Activated B cell treated with CpG ODN at 0.5 μM for 24 hours (primary cell): ENCODE measurements at regions not wholly inside any gene's neighbourhood (a gene's known extent, or its start where the extent isn't known, plus 50 kb on each side); places are given as distances from the start of the nearest gene placed in this dataset.
"Not testable (repeated sequence)": the region's sequence is repeated elsewhere in the genome, so short reads cannot be mapped to it uniquely, and the experiment has no call there.

Experiments used
- ATAC-seq: fragments of 200-7000 bp; cut with Tn5 transposase; one replicate; pipeline ENCODE4 v1.10.0; 2021; ENCODE audit warnings: low read depth, mild to moderate bottlenecking, moderate library complexity
- CTCF ChIA-PET: fragments of 350-600 bp; sonication (Branson Sonifier 250); formaldehyde crosslinking; loops from one replicate; lab custom pipeline; 2021; ENCODE audit warnings: antibody characterized with exemption; lab: Charles Lee
- POLR2A ChIA-PET: fragments of 350-600 bp; sonication (Branson Sonifier 250); formaldehyde crosslinking; loops from one replicate; lab custom pipeline; 2021; ENCODE audit warnings: antibody characterized with exemption; lab: Charles Lee
- DNase-seq: peaks from one replicate; pipeline ENCODE4 v3.0.0; 2022
- H3K27ac Mint-ChIP-seq: one replicate; pipeline ENCODE4 v1.8.0; 2020; ENCODE audit warnings: mixed read lengths
- H3K27me3 Mint-ChIP-seq: one replicate; pipeline ENCODE4 v1.8.0; 2021; ENCODE audit warnings: mixed read lengths
- H3K36me3 Mint-ChIP-seq: one replicate; pipeline ENCODE4 v1.8.0; 2021; ENCODE audit warnings: low read depth, mixed read lengths
- H3K4me1 Mint-ChIP-seq: one replicate; pipeline ENCODE4 v1.8.0; 2021; ENCODE audit warnings: mixed read lengths
- H3K4me3 Mint-ChIP-seq: one replicate; pipeline ENCODE4 v1.8.0; 2020; ENCODE audit warnings: mild to moderate bottlenecking, mixed read lengths
- H3K9me3 Mint-ChIP-seq: one replicate; pipeline ENCODE4 v1.8.0; 2020; ENCODE audit warnings: mixed read lengths
- intact Hi-C: fragments of 100-400 bp; cut with micrococcal nuclease; formaldehyde crosslinking; loops from one replicate; pipeline ENCODE4 v1.15.1; 2024
- TF ChIP-seq, protein P1 (sequence below): fragments of 200-600 bp; IDR thresholded peaks from one replicate; pipeline ENCODE4 v1.8.0; 2022; ENCODE audit warnings: antibody characterized with exemption, mild to moderate bottlenecking

DNA sequence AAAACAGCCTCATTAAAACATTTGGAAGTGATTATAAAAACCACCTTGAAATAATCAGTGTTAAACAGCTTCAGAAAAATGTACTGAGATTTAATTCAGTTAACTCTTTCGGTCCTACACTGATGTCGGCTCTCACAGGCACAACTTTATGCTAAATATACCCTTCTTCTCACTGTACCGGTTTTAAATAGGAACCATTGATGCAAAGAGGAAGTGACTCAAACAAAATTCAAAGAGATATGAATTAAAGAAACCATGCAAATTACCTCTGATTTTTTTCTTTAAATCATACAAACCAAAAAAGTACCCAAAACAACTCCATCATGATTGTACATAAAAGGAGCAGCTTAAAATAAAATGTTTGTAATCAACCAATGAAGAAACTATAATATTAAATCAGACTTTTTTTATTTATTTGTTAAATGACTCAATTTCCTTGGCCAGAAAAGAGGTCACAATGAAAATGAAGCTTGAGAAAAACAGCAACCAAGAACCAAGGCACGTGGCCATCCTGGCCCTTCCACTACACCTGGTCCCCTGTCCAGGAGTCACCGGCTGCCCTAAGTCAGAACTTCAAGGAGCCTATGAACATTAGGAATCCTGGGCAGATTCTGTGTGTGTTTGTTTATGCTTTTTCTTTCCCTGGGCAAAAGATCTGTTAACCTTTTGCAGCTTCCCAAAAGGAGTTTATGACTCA is 73.0 kb upstream of the CABCOCO1 start:
- TF ChIP-seq, protein P1, sequence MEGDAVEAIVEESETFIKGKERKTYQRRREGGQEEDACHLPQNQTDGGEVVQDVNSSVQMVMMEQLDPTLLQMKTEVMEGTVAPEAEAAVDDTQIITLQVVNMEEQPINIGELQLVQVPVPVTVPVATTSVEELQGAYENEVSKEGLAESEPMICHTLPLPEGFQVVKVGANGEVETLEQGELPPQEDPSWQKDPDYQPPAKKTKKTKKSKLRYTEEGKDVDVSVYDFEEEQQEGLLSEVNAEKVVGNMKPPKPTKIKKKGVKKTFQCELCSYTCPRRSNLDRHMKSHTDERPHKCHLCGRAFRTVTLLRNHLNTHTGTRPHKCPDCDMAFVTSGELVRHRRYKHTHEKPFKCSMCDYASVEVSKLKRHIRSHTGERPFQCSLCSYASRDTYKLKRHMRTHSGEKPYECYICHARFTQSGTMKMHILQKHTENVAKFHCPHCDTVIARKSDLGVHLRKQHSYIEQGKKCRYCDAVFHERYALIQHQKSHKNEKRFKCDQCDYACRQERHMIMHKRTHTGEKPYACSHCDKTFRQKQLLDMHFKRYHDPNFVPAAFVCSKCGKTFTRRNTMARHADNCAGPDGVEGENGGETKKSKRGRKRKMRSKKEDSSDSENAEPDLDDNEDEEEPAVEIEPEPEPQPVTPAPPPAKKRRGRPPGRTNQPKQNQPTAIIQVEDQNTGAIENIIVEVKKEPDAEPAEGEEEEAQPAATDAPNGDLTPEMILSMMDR: no peak
- intact Hi-C loops: loop anchor here (5.0 kb wide), 1 partner anchor 772 kb away; no protein-coding TSS in a partner anchor
- H3K27ac Mint-ChIP-seq: no peak overlapping the region
- no peaks in the 10 kb centered on the region for H3K9me3 Mint-ChIP-seq
- no peak for ATAC-seq
- CTCF ChIA-PET: no interaction called here
- peaks cover under 1% of the 10 kb centered on the region for H3K27me3 Mint-ChIP-seq
- H3K36me3 Mint-ChIP-seq: no peaks in the 10 kb centered on the region
- no peak overlapping the region for H3K4me3 Mint-ChIP-seq
- peaks cover 8% of the 10 kb centered on the region for H3K4me1 Mint-ChIP-seq
- no peak for DNase-seq
- POLR2A ChIA-PET: no interaction called here

DNA sequence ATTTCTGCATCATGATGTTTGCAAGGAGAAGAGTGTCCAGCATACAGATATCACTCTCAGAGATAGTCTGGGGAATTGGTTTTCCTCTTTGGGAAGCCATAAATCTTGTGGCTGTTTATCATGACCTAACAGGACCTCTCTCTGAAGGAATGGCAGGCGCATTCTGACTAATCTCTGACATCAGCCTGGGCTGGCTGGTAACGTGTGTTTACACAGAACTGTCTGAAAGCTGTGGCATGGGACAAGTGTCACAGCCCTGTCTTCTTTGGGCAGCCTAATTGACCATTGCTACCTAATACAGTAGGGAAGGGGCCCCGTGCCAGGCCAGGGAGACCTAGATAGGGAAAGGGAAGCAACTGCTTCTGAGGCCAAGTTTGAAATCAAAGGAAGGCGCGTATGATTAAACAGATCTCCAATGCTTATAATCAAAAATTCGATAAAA is 73.9 kb upstream of the CABCOCO1 start:
- TF ChIP-seq, protein P1: no peak
- Mint-ChIP-seq H3K27me3 (no peaks in the 10 kb centered on the region), H3K4me1 (peaks cover 8% of the 10 kb centered on the region), H3K4me3 (no peak overlapping the region), H3K36me3 (no peaks in the 10 kb centered on the region), H3K27ac (no peak overlapping the region), H3K9me3 (no peaks in the 10 kb centered on the region)
- DNase-seq (no peak), ATAC-seq (no peak)
- POLR2A ChIA-PET: no interaction called here
- intact Hi-C loops: no loop called here
- CTCF ChIA-PET: no interaction called here

DNA sequence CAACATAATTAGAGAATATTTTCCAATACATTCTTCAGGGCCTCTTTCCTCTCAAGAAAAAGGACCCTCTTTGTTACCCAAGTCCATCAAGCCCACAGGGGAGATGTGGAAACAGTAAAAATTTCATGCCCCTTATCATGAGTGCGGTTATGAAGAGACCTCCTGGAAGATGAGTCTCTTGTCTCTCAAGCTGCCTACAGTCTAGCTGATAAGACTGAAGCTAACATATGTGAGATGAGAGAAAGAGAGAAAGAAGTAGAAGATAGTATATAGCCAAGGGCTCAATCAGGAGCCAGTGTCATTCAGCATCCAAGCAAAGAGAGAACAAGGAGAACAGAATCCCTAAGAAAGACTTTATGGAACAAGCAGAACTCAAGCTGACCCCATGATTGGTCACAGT is 75.9 kb upstream of the CABCOCO1 start:
- intact Hi-C loops: no loop called here
- ATAC-seq: no peak
- Mint-ChIP-seq H3K9me3 (no peaks in the 10 kb centered on the region), H3K36me3 (no peaks in the 10 kb centered on the region), H3K27ac (no peak overlapping the region), H3K4me1 (peaks cover 8% of the 10 kb centered on the region), H3K27me3 (peaks cover 2% of the 10 kb centered on the region), H3K4me3 (no peak overlapping the region)
- ChIA-PET POLR2A (no interaction called here), CTCF (no interaction called here)
- TF ChIP-seq, protein P1: no peak
- DNase-seq: no peak

DNA sequence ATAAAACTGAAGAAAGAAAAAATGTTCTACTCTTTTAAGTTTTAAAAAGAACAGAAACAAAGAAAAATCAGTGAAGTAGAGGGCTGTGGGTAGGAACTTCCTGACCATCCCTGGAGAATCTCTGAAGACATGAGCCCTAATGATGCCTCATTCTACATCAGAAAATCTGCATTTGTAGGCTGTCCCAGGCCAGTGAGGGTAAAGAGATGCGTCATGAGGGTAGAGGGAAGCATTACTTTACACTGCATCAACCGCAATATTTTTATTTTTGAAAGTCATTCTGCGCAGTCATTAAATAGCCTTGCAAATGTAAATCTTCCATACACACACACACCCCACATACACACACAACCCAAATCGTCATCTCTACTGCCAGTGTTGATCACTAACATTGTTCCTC is 82.1 kb upstream of the CABCOCO1 start:
- H3K27ac Mint-ChIP-seq: no peak overlapping the region
- intact Hi-C loops: no loop called here
- CTCF ChIA-PET: no interaction called here
- no peaks in the 10 kb centered on the region for H3K4me1 Mint-ChIP-seq
- TF ChIP-seq, protein P1: no peak
- DNase-seq (no peak), ATAC-seq (no peak)
- H3K36me3 Mint-ChIP-seq: no peaks in the 10 kb centered on the region
- POLR2A ChIA-PET: no interaction called here
- peaks cover 4% of the 10 kb centered on the region for H3K27me3 Mint-ChIP-seq
- no peak overlapping the region for H3K4me3 Mint-ChIP-seq
- H3K9me3 Mint-ChIP-seq: no peaks in the 10 kb centered on the region

DNA sequence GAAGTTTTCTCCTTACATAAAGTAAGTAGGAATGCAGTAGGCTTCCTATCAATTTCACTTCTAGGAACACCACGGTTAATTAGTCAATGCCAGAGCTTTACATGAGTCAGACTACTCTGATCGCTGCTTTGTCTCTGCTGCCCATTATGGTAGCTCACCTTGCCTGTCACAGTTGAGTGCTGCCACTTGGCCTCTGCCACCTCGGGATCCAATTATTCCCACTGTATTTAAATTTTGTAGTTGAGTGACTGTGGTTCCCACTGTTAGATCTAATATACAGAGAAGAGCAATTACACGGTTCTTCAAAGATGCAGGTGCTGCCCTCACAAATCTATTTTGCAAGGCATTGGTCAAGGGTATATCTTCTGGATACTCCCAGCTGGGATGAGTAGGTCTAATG is 92.5 kb upstream of the CABCOCO1 start:
- H3K4me3 Mint-ChIP-seq, DNase-seq, H3K4me1 Mint-ChIP-seq, POLR2A ChIA-PET, H3K36me3 Mint-ChIP-seq, H3K9me3 Mint-ChIP-seq, intact Hi-C loops, CTCF ChIA-PET, ATAC-seq, H3K27ac Mint-ChIP-seq, H3K27me3 Mint-ChIP-seq: not testable (repeated sequence)

DNA sequence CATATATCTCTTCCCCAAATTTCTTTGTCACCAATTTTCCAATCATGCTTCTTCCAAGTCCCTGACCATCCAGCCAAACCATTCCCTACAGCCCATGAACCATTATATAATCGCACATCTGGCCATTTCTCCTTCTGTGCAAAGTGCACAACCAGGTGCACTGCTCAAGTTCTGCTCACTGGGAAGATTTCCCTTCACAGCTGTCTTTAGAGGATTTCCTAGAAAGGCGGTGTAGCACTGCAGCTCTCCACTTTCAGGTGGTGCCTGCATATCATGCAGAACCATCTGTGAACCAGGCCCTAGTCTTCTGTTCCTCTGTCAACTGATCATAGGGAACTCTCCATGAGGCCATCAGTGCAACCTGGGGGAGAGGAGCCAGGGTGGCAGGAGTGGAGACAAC is 95.0 kb upstream of the CABCOCO1 start:
- intact Hi-C loops: no loop called here
- peaks cover 9% of the 10 kb centered on the region for H3K9me3 Mint-ChIP-seq
- H3K27ac Mint-ChIP-seq: no peak overlapping the region
- no peak overlapping the region for H3K4me3 Mint-ChIP-seq
- H3K4me1 Mint-ChIP-seq: no peaks in the 10 kb centered on the region
- TF ChIP-seq, protein P1: no peak
- ChIA-PET POLR2A (no interaction called here), CTCF (no interaction called here)
- no peak for ATAC-seq
- H3K36me3 Mint-ChIP-seq: no peaks in the 10 kb centered on the region
- H3K27me3 Mint-ChIP-seq: peaks cover 7% of the 10 kb centered on the region
- DNase-seq: no peak
